NCI-H2171 treated with DMSO at 0.1 percent for 48 hours (cell line): ENCODE measurements at regions not wholly inside any gene's neighbourhood (a gene's known extent, or its start where the extent isn't known, plus 50 kb on each side); places are given as distances from the start of the nearest gene placed in this dataset.
A peak's percentile ranks its signal among the peaks of the same experiment; 100 is the strongest.

Source experiments
- DNase-seq: peaks from one replicate; lab custom pipeline; 2025; lab: John Stamatoyannopoulos, UW

GRCh38 chr2:103959174-103960128 lies 894.5 kb upstream of the POU3F3 start:
- DNase-seq = peak; percentile 32

- DNase-seq = no peak
These were observed 893.8 kb upstream of the POU3F3 start for GRCh38 chr2:103960129-103960513.

GRCh38 chr2:103960951-103961350 lies 893.0 kb upstream of the POU3F3 start:
- no peak for DNase-seq

GRCh38 chr2:103961862-103962261 lies 892.1 kb upstream of the POU3F3 start:
- no peak for DNase-seq

GRCh38 chr2:103962670-103963069 lies 891.2 kb upstream of the POU3F3 start:
- DNase-seq = no peak

GRCh38 chr2:103963146-103963725 lies 890.7 kb upstream of the POU3F3 start:
- DNase-seq = no peak

GRCh38 chr2:103977241-103977640 lies 876.7 kb upstream of the POU3F3 start:
- DNase-seq = no peak

GRCh38 chr2:103977668-103978067 lies 876.2 kb upstream of the POU3F3 start:
- no peak for DNase-seq

- no peak for DNase-seq
These were observed 873.5 kb upstream of the POU3F3 start for GRCh38 chr2:103980401-103980800.

- DNase-seq = no peak
These were observed 871.2 kb upstream of the POU3F3 start for GRCh38 chr2:103982691-103983090.

- DNase-seq = no peak
These were observed 867.9 kb upstream of the POU3F3 start for GRCh38 chr2:103986001-103986400.

- DNase-seq = no peak
These were observed 862.3 kb upstream of the POU3F3 start for GRCh38 chr2:103991591-103991990.

- DNase-seq = no peak
These were observed 849.1 kb upstream of the POU3F3 start for GRCh38 chr2:104004821-104005220.

- no peak for DNase-seq
These were observed 837.1 kb upstream of the POU3F3 start for GRCh38 chr2:104016801-104017200.

- DNase-seq = no peak
These were observed 830.6 kb upstream of the POU3F3 start for GRCh38 chr2:104023306-104023705.

- DNase-seq = no peak
These were observed 830.1 kb upstream of the POU3F3 start for GRCh38 chr2:104023765-104024164.

GRCh38 chr2:104025295-104025694 lies 828.6 kb upstream of the POU3F3 start:
- DNase-seq = no peak

- DNase-seq = no peak
These were observed 827.2 kb upstream of the POU3F3 start for GRCh38 chr2:104026725-104027124.

- DNase-seq = no peak
These were observed 826.6 kb upstream of the POU3F3 start for GRCh38 chr2:104027321-104027720.

GRCh38 chr2:104028061-104028460 lies 825.9 kb upstream of the POU3F3 start:
- no peak for DNase-seq

GRCh38 chr2:104033399-104033798 lies 820.5 kb upstream of the POU3F3 start:
- DNase-seq = no peak

- no peak for DNase-seq
These were observed 813.1 kb upstream of the POU3F3 start for GRCh38 chr2:104040771-104041170.

- no peak for DNase-seq
These were observed 812.6 kb upstream of the POU3F3 start for GRCh38 chr2:104041351-104041750.

- DNase-seq = no peak
These were observed 810.1 kb upstream of the POU3F3 start for GRCh38 chr2:104043864-104044263.
